Heart left ventricle (tissue), 13 donors: ENCODE measurements at regions not wholly inside any gene's neighbourhood (a gene's known extent, or its start where the extent isn't known, plus 50 kb on each side); places are given as distances from the start of the nearest gene placed in this dataset.
"Not testable (repeated sequence)": the region's sequence is repeated elsewhere in the genome, so short reads cannot be mapped to it uniquely, and the experiment has no call there.

Source experiments
- POLR2A ChIP-seq, 2 donors: fragments of 450-650 bp; IDR thresholded peaks; one replicate each; pipeline ENCODE4 v1.6.1; 2017; ENCODE audit warnings: antibody characterized with exemption in 2 of 2, mild to moderate bottlenecking in 2 of 2, moderate library complexity in 2 of 2
- TF ChIP-seq, protein P1 (sequence below), 12 donors: fragments of 200-600 bp; sonication (generic) in 4 of 12; IDR thresholded peaks; one replicate each; pipeline versions ENCODE4 v1.5.0 to v1.8.0; 2018 to 2022; ENCODE audit warnings: antibody characterized with exemption in 12 of 12, mild to moderate bottlenecking in 5 of 12
- donor health status: ischemic (EF 13 %, LVEDD 7.1; RV severe dilation, severe dysfunction).
- donor health status: DM: no; HTN: yes; CAD: no.
- donor health status: DM: no; HTN: no; CAD: no.
- donor health status: ischemic (EF 25% LVEDD 6.9; RV normal size, moderate dysfunction).
- donor health status: ischemic (EF 25% LVEDD 5.7; RV mildly dilated, moderate dysfunction).
- donor health status: ischemic (EF 35%, LVEDD 5.7; RV mildly dilated, moderate dysfunction).
- donor health status: nonischemic (EF 11% LVEDD 7.7; RV severe dilation, severe dysfunction).
- donor health status: DM: yes; HTN: yes; CAD: no.
- donor health status: PGD.
- donor health status: ischemic (EF 29% LVEDD 5.4; RV normal size, mild dysfunction).
- donor health status: nonischemic (EF 23%, LVEDD 6.1; RV moderate dilation, normal function).

DNA sequence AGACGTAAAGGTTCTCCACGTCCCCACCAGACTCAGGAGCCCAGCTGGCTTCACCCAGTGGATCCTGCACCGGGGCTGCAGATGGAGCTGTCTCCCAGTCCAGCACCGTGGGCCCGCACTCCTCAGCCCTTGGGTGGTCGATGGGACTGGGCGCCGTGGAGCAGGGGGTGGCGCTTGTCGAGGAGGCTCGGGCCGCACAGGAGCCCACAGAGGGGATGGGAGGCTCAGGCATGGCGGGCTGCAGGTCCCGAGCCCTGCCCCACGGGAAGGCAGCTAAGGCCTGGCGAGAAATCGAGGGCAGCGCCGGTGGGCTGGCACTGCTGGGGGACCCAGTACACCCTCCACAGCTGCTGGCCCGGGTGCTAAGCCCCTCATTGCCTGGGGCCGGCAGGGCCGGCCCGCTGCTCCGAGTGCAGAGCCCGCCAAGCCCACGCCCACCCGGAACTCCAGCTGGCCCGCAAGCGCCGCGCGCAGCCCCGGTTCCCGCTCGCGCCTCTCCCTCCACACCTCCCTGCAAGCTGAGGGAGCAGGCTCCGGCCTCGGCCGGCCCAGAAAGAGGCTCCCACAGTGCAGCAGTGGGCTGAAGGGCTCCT, 56.3 kb upstream of the P3H2 start:
- not testable (repeated sequence) for TF ChIP-seq POLR2A (IDR thresholded peaks at IDR 0.05)
- TF ChIP-seq, protein P1, sequence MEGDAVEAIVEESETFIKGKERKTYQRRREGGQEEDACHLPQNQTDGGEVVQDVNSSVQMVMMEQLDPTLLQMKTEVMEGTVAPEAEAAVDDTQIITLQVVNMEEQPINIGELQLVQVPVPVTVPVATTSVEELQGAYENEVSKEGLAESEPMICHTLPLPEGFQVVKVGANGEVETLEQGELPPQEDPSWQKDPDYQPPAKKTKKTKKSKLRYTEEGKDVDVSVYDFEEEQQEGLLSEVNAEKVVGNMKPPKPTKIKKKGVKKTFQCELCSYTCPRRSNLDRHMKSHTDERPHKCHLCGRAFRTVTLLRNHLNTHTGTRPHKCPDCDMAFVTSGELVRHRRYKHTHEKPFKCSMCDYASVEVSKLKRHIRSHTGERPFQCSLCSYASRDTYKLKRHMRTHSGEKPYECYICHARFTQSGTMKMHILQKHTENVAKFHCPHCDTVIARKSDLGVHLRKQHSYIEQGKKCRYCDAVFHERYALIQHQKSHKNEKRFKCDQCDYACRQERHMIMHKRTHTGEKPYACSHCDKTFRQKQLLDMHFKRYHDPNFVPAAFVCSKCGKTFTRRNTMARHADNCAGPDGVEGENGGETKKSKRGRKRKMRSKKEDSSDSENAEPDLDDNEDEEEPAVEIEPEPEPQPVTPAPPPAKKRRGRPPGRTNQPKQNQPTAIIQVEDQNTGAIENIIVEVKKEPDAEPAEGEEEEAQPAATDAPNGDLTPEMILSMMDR (IDR thresholded peaks at IDR 0.05), result not testable (repeated sequence)
